ENCODE measurements at regions not wholly inside any gene's neighbourhood (a gene's known extent, or its start where the extent isn't known, plus 50 kb on each side); places are given as distances from the start of the nearest gene placed in this dataset.

- TF ChIP-seq POLR2A (IDR thresholded peaks at IDR 0.05) (no peak), CTCF (IDR thresholded peaks at IDR 0.05) (no peak), POLR2AphosphoS5 (IDR thresholded peaks at IDR 0.05) (no peak), EP300 (IDR thresholded peaks at IDR 0.05) (no peak)
- Histone ChIP-seq H3K27me3 (no peaks in the 10 kb centered on the region), H3K36me3 (no peaks in the 10 kb centered on the region), H3K4me3 (no peak overlapping the region), H3K27ac (no peak overlapping the region), H3K4me1 (no peaks in the 10 kb centered on the region), H3K9me3 (no peaks in the 10 kb centered on the region)
- intact Hi-C loops (cut with DNase I) = no loop called here
- WGBS, 2 donors = 59 to 61% methylated on average over 3 of the region's 3 CpGs
- DNase-seq = no peak
Observed at GRCh38 chr1:188089015-188089414, 1260.3 kb downstream of the PLA2G4A start.

- Histone ChIP-seq H3K4me3 (no peak overlapping the region), H3K27me3 (no peaks in the 10 kb centered on the region), H3K4me1 (no peaks in the 10 kb centered on the region), H3K36me3 (no peaks in the 10 kb centered on the region), H3K9me3 (no peaks in the 10 kb centered on the region), H3K27ac (no peak overlapping the region)
- intact Hi-C loops (cut with DNase I) = no loop called here
- DNase-seq = no peak
- TF ChIP-seq EP300 (IDR thresholded peaks at IDR 0.05) = no peak
- no peak for TF ChIP-seq POLR2AphosphoS5 (IDR thresholded peaks at IDR 0.05)
- TF ChIP-seq POLR2A (IDR thresholded peaks at IDR 0.05) = no peak
- no peak for TF ChIP-seq CTCF (IDR thresholded peaks at IDR 0.05)
Observed at GRCh38 chr1:188089461-188089860, 1260.7 kb downstream of the PLA2G4A start.

GRCh38 chr1:188096521-188096920 is 1267.8 kb downstream of the PLA2G4A start:
- H3K36me3 ChIP-seq = no peaks in the 10 kb centered on the region
- intact Hi-C loops (cut with DNase I) = no loop called here
- no peak overlapping the region for H3K27ac ChIP-seq
- no peaks in the 10 kb centered on the region for H3K4me1 ChIP-seq
- DNase-seq = no peak
- no peaks in the 10 kb centered on the region for H3K27me3 ChIP-seq
- no peak overlapping the region for H3K4me3 ChIP-seq
- peaks cover 0 to 2% (median 0%) of the 10 kb centered on the region in 4 donors for H3K9me3 ChIP-seq
- TF ChIP-seq CTCF (IDR thresholded peaks at IDR 0.05) (no peak), POLR2A (IDR thresholded peaks at IDR 0.05) (no peak), EP300 (IDR thresholded peaks at IDR 0.05) (no peak), POLR2AphosphoS5 (IDR thresholded peaks at IDR 0.05) (no peak)

GRCh38 chr1:188117436-188117835 is 1288.7 kb downstream of the PLA2G4A start:
- no peaks in the 10 kb centered on the region for H3K9me3 ChIP-seq
- TF ChIP-seq POLR2A (IDR thresholded peaks at IDR 0.05) = no peak
- TF ChIP-seq EP300 (IDR thresholded peaks at IDR 0.05) = no peak
- TF ChIP-seq CTCF (IDR thresholded peaks at IDR 0.05) = no peak
- no peak for TF ChIP-seq POLR2AphosphoS5 (IDR thresholded peaks at IDR 0.05)
- H3K36me3 ChIP-seq = no peaks in the 10 kb centered on the region
- no peaks in the 10 kb centered on the region for H3K4me1 ChIP-seq
- H3K4me3 ChIP-seq = no peak overlapping the region
- H3K27ac ChIP-seq = no peak overlapping the region
- DNase-seq = no peak
- H3K27me3 ChIP-seq = no peaks in the 10 kb centered on the region
- WGBS, 2 donors = 66 to 81% methylated on average over 2 of the region's 2 CpGs
- intact Hi-C loops (cut with DNase I) = no loop called here

- TF ChIP-seq POLR2A (IDR thresholded peaks at IDR 0.05) = no peak
- no peak for TF ChIP-seq POLR2AphosphoS5 (IDR thresholded peaks at IDR 0.05)
- no peak for TF ChIP-seq CTCF (IDR thresholded peaks at IDR 0.05)
- no peak for TF ChIP-seq EP300 (IDR thresholded peaks at IDR 0.05)
- Histone ChIP-seq H3K4me1 (no peaks in the 10 kb centered on the region), H3K9me3 (no peaks in the 10 kb centered on the region), H3K27ac (no peak overlapping the region), H3K27me3 (no peaks in the 10 kb centered on the region), H3K4me3 (no peak overlapping the region), H3K36me3 (no peaks in the 10 kb centered on the region)
- WGBS, 2 donors = 85% methylated on average over 4 of the region's 4 CpGs
- intact Hi-C loops (cut with DNase I) = no loop called here
- no peak for DNase-seq
Observed at GRCh38 chr1:188122646-188123045, 1293.9 kb downstream of the PLA2G4A start.

Measured in sigmoid colon (tissue), 6 donors.